HL-60 (cell line): ENCODE measurements at regions not wholly inside any gene's neighbourhood (a gene's known extent, or its start where the extent isn't known, plus 50 kb on each side); places are given as distances from the start of the nearest gene placed in this dataset.

ENCODE experiments used
- DNase-seq, 2 experiments: peaks; one replicate each; pipeline ENCODE4 v3.0.0-alpha.2; 2010 to 2020; ENCODE audit warnings: low read depth in 1 of 2, low spot score in 1 of 2
- H3K27ac ChIP-seq: fragments of 250-450 bp; sonication (Bioruptor Pico); replicated peaks from 2 replicates; pipeline ENCODE4 v1.5.1; 2020; ENCODE audit warnings: mild to moderate bottlenecking, moderate library complexity
- H3K27me3 ChIP-seq: fragments of 250-450 bp; sonication (Bioruptor Pico); 2 replicates; pipeline ENCODE4 v1.5.1; 2021; ENCODE audit warnings: mild to moderate bottlenecking, moderate library complexity; ENCODE audit not compliant: insufficient read depth, poor library complexity, severe bottlenecking
- H3K4me3 ChIP-seq: replicated peaks from 2 replicates; pipeline ENCODE4 v1.5.1; 2011; ENCODE audit warnings: mild to moderate bottlenecking, control low read depth, low read length; ENCODE audit not compliant: insufficient read depth
- CTCF ChIP-seq: IDR thresholded peaks from one replicate; pipeline ENCODE4 v1.5.1; 2011; ENCODE audit warnings: low read length, control low read depth, inconsistent platforms; ENCODE audit not compliant: insufficient read depth
- GABPA ChIP-seq: IDR thresholded peaks from 2 replicates; pipeline ENCODE4 v1.6.1; 2012; ENCODE audit warnings: low read depth
- POLR2AphosphoS5 ChIP-seq: IDR thresholded peaks from 2 replicates; pipeline ENCODE4 v1.6.1; 2012; ENCODE audit warnings: low read depth
- REST ChIP-seq: IDR thresholded peaks from 2 replicates; pipeline ENCODE4 v1.6.1; 2012; ENCODE audit warnings: low read depth; ENCODE audit not compliant: insufficient replicate concordance
- SPI1 ChIP-seq: IDR thresholded peaks from 2 replicates; pipeline ENCODE4 v1.6.1; 2012; ENCODE audit warnings: low read depth, mild to moderate bottlenecking, borderline replicate concordance

- peak overlapping the region; percentile 25 for H3K4me3 ChIP-seq
- H3K27ac ChIP-seq, result peak overlapping the region; percentile 96
- H3K27me3 ChIP-seq, result no peaks in the 10 kb centered on the region
- TF ChIP-seq SPI1 (no peak), POLR2AphosphoS5 (0 out of 2 replicates have a peak, but pooled peaks have one; percentile 8), CTCF (no peak), REST (no peak)
- peak; percentile 71 to 75 for DNase-seq
These were observed 138.0 kb upstream of the GLI2 start for GRCh38 chr2:120597595-120598193.

GRCh38 chr2:120598416-120598815, 137.3 kb upstream of the GLI2 start:
- H3K27ac ChIP-seq, result peak overlapping the region; percentile 96
- no peak for DNase-seq
- TF ChIP-seq SPI1 (no peak), CTCF (no peak), REST (no peak), GABPA (no peak), POLR2AphosphoS5 (no peak)

GRCh38 chr2:120599072-120599471, 136.6 kb upstream of the GLI2 start:
- H3K27ac ChIP-seq, result no peak overlapping the region
- DNase-seq, result peak in 1 of 2 experiments; percentile 29
- TF ChIP-seq REST (no peak), SPI1 (peak; percentile 35; the same call in 1 of the 2 replicates)

More at GRCh38 chr2:120598416-120598815, 137.3 kb upstream of the GLI2 start:
- no peak overlapping the region for H3K4me3 ChIP-seq
- no peaks in the 10 kb centered on the region for H3K27me3 ChIP-seq

GRCh38 chr2:120599656-120600055, 136.0 kb upstream of the GLI2 start:
- TF ChIP-seq GABPA (no peak), SPI1 (no peak), CTCF (no peak), REST (no peak), POLR2AphosphoS5 (no peak)
- Histone ChIP-seq H3K4me3 (no peak overlapping the region), H3K27ac (no peak overlapping the region), H3K27me3 (no peaks in the 10 kb centered on the region)
- no peak for DNase-seq

More at GRCh38 chr2:120599072-120599471, 136.6 kb upstream of the GLI2 start:
- Histone ChIP-seq H3K27me3 (no peaks in the 10 kb centered on the region), H3K4me3 (no peak overlapping the region)
